ENCODE measurements at regions not wholly inside any gene's neighbourhood (a gene's known extent, or its start where the extent isn't known, plus 50 kb on each side); places are given as distances from the start of the nearest gene placed in this dataset.
"Not testable (repeated sequence)": the region's sequence is repeated elsewhere in the genome, so short reads cannot be mapped to it uniquely, and the experiment has no call there.

GRCh38 chr5:39691993-39692392 lies 267.2 kb upstream of the DAB2 start:
- Mint-ChIP-seq H3K4me1 (no peaks in the 10 kb centered on the region), H3K9me3 (peaks cover 3% of the 10 kb centered on the region), H3K4me3 (no peak overlapping the region), H3K27me3 (peaks cover 6% of the 10 kb centered on the region), H3K36me3 (no peaks in the 10 kb centered on the region), H3K27ac (no peak overlapping the region)
- ATAC-seq (ENCODE audit: low read depth), result no peak
- no peak for DNase-seq (ENCODE audit: low spot score in 2 of 2)

GRCh38 chr5:39691136-39691535 lies 266.4 kb upstream of the DAB2 start:
- Mint-ChIP-seq H3K27me3 (peaks cover 5% of the 10 kb centered on the region), H3K9me3 (peaks cover 3% of the 10 kb centered on the region), H3K4me3 (no peak overlapping the region), H3K36me3 (no peaks in the 10 kb centered on the region), H3K27ac (no peak overlapping the region), H3K4me1 (no peaks in the 10 kb centered on the region)
- no peak for DNase-seq (ENCODE audit: low spot score in 2 of 2)
- ATAC-seq (ENCODE audit: low read depth), result no peak

- ATAC-seq (ENCODE audit: low read depth) (no peak), DNase-seq (ENCODE audit: low spot score in 2 of 2) (no peak)
- Mint-ChIP-seq H3K36me3 (no peaks in the 10 kb centered on the region), H3K27me3 (peaks cover 4% of the 10 kb centered on the region), H3K27ac (no peak overlapping the region), H3K4me3 (no peak overlapping the region), H3K4me1 (no peaks in the 10 kb centered on the region), H3K9me3 (peaks cover 3% of the 10 kb centered on the region)
Measured at GRCh38 chr5:39689919-39690318, 265.1 kb upstream of the DAB2 start.

GRCh38 chr5:39687924-39688323 lies 263.1 kb upstream of the DAB2 start:
- H3K27me3 Mint-ChIP-seq; H3K4me1 Mint-ChIP-seq; DNase-seq (ENCODE audit: low spot score in 2 of 2); H3K36me3 Mint-ChIP-seq; ATAC-seq (ENCODE audit: low read depth); H3K4me3 Mint-ChIP-seq; H3K27ac Mint-ChIP-seq; H3K9me3 Mint-ChIP-seq: not testable (repeated sequence)

GRCh38 chr5:39680213-39680612 lies 255.4 kb upstream of the DAB2 start:
- Mint-ChIP-seq H3K36me3 (no peaks in the 10 kb centered on the region), H3K4me3 (no peak overlapping the region), H3K27ac (no peak overlapping the region), H3K4me1 (no peaks in the 10 kb centered on the region), H3K27me3 (peaks cover 2% of the 10 kb centered on the region), H3K9me3 (no peaks in the 10 kb centered on the region)
- ATAC-seq (ENCODE audit: low read depth), result no peak
- no peak for DNase-seq (ENCODE audit: low spot score in 2 of 2)

GRCh38 chr5:39678534-39678933 lies 253.8 kb upstream of the DAB2 start:
- H3K27me3 Mint-ChIP-seq, result peaks cover 3% of the 10 kb centered on the region
- H3K9me3 Mint-ChIP-seq, result no peaks in the 10 kb centered on the region
- no peak overlapping the region for H3K27ac Mint-ChIP-seq
- DNase-seq (ENCODE audit: low spot score in 2 of 2) (no peak), ATAC-seq (ENCODE audit: low read depth) (no peak)
- no peak overlapping the region for H3K4me3 Mint-ChIP-seq
- H3K36me3 Mint-ChIP-seq, result no peaks in the 10 kb centered on the region
- H3K4me1 Mint-ChIP-seq, result no peaks in the 10 kb centered on the region

GRCh38 chr5:39675676-39676075 lies 250.9 kb upstream of the DAB2 start:
- H3K36me3 Mint-ChIP-seq, result no peaks in the 10 kb centered on the region
- no peaks in the 10 kb centered on the region for H3K9me3 Mint-ChIP-seq
- ATAC-seq (ENCODE audit: low read depth), result no peak
- H3K27me3 Mint-ChIP-seq, result peaks cover 3% of the 10 kb centered on the region
- H3K4me1 Mint-ChIP-seq, result no peaks in the 10 kb centered on the region
- no peak overlapping the region for H3K27ac Mint-ChIP-seq
- H3K4me3 Mint-ChIP-seq, result no peak overlapping the region
- no peak for DNase-seq (ENCODE audit: low spot score in 2 of 2)

GRCh38 chr5:39674209-39675082 lies 249.7 kb upstream of the DAB2 start:
- DNase-seq (ENCODE audit: low spot score in 2 of 2) (no peak), ATAC-seq (ENCODE audit: low read depth) (no peak)
- H3K4me1 Mint-ChIP-seq, result no peaks in the 10 kb centered on the region
- H3K9me3 Mint-ChIP-seq, result no peaks in the 10 kb centered on the region
- no peak overlapping the region for H3K4me3 Mint-ChIP-seq
- no peak overlapping the region for H3K27ac Mint-ChIP-seq
- peaks cover 1% of the 10 kb centered on the region for H3K27me3 Mint-ChIP-seq
- H3K36me3 Mint-ChIP-seq, result no peaks in the 10 kb centered on the region

- Mint-ChIP-seq H3K27me3 (peaks cover 1% of the 10 kb centered on the region), H3K4me3 (no peak overlapping the region), H3K27ac (no peak overlapping the region), H3K9me3 (no peaks in the 10 kb centered on the region), H3K36me3 (no peaks in the 10 kb centered on the region), H3K4me1 (no peaks in the 10 kb centered on the region)
- ATAC-seq (ENCODE audit: low read depth) (no peak), DNase-seq (ENCODE audit: low spot score in 2 of 2) (no peak)
Measured at GRCh38 chr5:39671561-39671961, 246.8 kb upstream of the DAB2 start.

GRCh38 chr5:39670955-39671354 lies 246.2 kb upstream of the DAB2 start:
- Mint-ChIP-seq H3K27ac (no peak overlapping the region), H3K9me3 (no peaks in the 10 kb centered on the region), H3K36me3 (no peaks in the 10 kb centered on the region), H3K4me1 (no peaks in the 10 kb centered on the region), H3K27me3 (peaks cover 1% of the 10 kb centered on the region), H3K4me3 (no peak overlapping the region)
- DNase-seq (ENCODE audit: low spot score in 2 of 2) (no peak), ATAC-seq (ENCODE audit: low read depth) (no peak)

GRCh38 chr5:39670391-39670790 lies 245.6 kb upstream of the DAB2 start:
- Mint-ChIP-seq H3K27me3 (peaks cover 1% of the 10 kb centered on the region), H3K27ac (no peak overlapping the region), H3K4me3 (no peak overlapping the region), H3K36me3 (no peaks in the 10 kb centered on the region), H3K9me3 (no peaks in the 10 kb centered on the region), H3K4me1 (no peaks in the 10 kb centered on the region)
- DNase-seq (ENCODE audit: low spot score in 2 of 2) (no peak), ATAC-seq (ENCODE audit: low read depth) (no peak)

GRCh38 chr5:39668980-39669379 lies 244.2 kb upstream of the DAB2 start:
- Mint-ChIP-seq H3K27me3 (no peaks in the 10 kb centered on the region), H3K36me3 (no peaks in the 10 kb centered on the region), H3K9me3 (no peaks in the 10 kb centered on the region), H3K4me3 (no peak overlapping the region), H3K27ac (no peak overlapping the region), H3K4me1 (no peaks in the 10 kb centered on the region)
- ATAC-seq (ENCODE audit: low read depth), result no peak
- no peak for DNase-seq (ENCODE audit: low spot score in 2 of 2)

- Mint-ChIP-seq H3K4me3 (no peak overlapping the region), H3K9me3 (no peaks in the 10 kb centered on the region), H3K27me3 (no peaks in the 10 kb centered on the region), H3K27ac (no peak overlapping the region), H3K4me1 (peaks cover 7% of the 10 kb centered on the region), H3K36me3 (no peaks in the 10 kb centered on the region)
- ATAC-seq (ENCODE audit: low read depth) (no peak), DNase-seq (ENCODE audit: low spot score in 2 of 2) (no peak)
Measured at GRCh38 chr5:39665328-39665727, 240.5 kb upstream of the DAB2 start.

GRCh38 chr5:39662945-39663344 lies 238.2 kb upstream of the DAB2 start:
- H3K36me3 Mint-ChIP-seq, result no peaks in the 10 kb centered on the region
- H3K27ac Mint-ChIP-seq, result no peak overlapping the region
- no peak for DNase-seq (ENCODE audit: low spot score in 2 of 2)
- no peaks in the 10 kb centered on the region for H3K27me3 Mint-ChIP-seq
- H3K9me3 Mint-ChIP-seq, result no peaks in the 10 kb centered on the region
- ATAC-seq (ENCODE audit: low read depth), result no peak
- no peak overlapping the region for H3K4me3 Mint-ChIP-seq
- H3K4me1 Mint-ChIP-seq, result peaks cover 11% of the 10 kb centered on the region

Measured in memory B cell (primary cell).